IPS-15b (cell line): ENCODE measurements at regions not wholly inside any gene's neighbourhood (a gene's known extent, or its start where the extent isn't known, plus 50 kb on each side); places are given as distances from the start of the nearest gene placed in this dataset.

Source experiments
- H3K27me3 ChIP-seq: one replicate; pipeline ENCODE4 v1.6.1; 2013; ENCODE audit warnings: low read length; ENCODE audit not compliant: control insufficient read depth, insufficient read depth
- H3K36me3 ChIP-seq: one replicate; pipeline ENCODE4 v1.6.1; 2013; ENCODE audit warnings: low read length; ENCODE audit not compliant: control insufficient read depth, insufficient read depth
- H3K4me1 ChIP-seq: one replicate; pipeline ENCODE4 v1.6.1; 2013; ENCODE audit warnings: mild to moderate bottlenecking, low read length; ENCODE audit not compliant: control insufficient read depth, insufficient read depth
- H3K4me3 ChIP-seq: one replicate; pipeline ENCODE4 v1.5.1; 2013; ENCODE audit warnings: low read depth, low read length
- H3K9ac ChIP-seq: one replicate; pipeline ENCODE4 v1.6.1; 2013; ENCODE audit warnings: low read depth, mild to moderate bottlenecking, low read length
- H3K9me3 ChIP-seq: one replicate; pipeline ENCODE4 v1.6.1; 2013; ENCODE audit warnings: mild to moderate bottlenecking, low read length; ENCODE audit not compliant: control insufficient read depth, insufficient read depth

DNA sequence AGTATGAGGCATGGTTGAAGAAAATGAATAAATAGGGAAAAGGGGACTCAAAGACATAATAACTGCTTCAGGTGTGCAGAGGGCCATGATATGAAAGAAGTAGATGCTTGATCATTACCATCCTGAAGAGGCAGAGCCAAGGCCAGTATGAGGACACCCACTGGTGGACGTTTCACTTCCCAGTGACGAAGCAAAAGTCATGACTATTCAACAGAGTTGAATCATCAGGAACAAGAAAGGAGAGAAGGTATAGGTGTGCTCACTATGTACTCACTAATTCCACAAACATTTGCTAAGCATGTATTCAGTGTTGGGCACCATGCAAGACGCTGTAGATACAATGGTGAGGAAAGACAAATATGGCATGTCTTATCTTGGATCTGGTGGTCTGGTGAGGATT, 319.2 kb upstream of the RUNX1 start:
- Histone ChIP-seq H3K9ac (no peak overlapping the region), H3K4me3 (no peak overlapping the region), H3K36me3 (no peaks in the 10 kb centered on the region), H3K9me3 (no peaks in the 10 kb centered on the region), H3K4me1 (peaks cover 5% of the 10 kb centered on the region), H3K27me3 (no peaks in the 10 kb centered on the region)

GRCh38 chr21:35367553-35367952, 318.5 kb upstream of the RUNX1 start:
- Histone ChIP-seq H3K9ac (no peak overlapping the region), H3K27me3 (no peaks in the 10 kb centered on the region), H3K4me1 (peaks cover 5% of the 10 kb centered on the region), H3K36me3 (no peaks in the 10 kb centered on the region), H3K9me3 (no peaks in the 10 kb centered on the region), H3K4me3 (no peak overlapping the region)

DNA sequence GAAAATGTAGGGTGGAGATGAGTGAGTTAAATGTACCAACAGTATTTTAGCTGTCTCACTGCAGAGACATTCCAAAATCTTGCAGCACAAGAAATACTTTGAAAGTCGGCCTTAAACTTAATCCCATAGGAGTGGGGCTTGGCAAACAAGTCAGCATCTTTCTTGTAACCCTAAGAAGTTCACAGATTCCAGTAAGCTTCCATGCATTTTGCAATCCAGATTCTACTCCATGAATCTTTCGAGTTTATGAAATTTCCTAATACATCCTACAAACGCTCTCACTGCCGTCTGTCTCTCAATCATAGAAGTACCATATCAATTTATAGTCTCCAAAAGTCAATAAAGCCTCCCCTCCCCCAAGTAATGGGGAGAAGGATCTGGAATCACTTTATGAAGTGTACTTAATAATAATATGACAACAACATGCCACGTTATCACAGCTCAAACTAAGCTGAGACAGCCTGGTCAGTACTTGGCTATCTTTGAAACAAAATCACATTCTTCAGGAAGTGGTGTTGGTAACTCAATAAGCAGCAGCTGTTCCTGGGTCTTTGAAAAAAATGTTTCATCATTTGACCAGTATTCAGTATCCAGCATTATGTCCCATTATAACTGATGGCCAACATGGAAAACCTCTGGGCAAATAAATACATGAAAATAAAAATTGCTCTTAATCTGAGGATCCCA, 317.4 kb upstream of the RUNX1 start:
- no peaks in the 10 kb centered on the region for H3K27me3 ChIP-seq
- H3K4me1 ChIP-seq, result peaks cover 5% of the 10 kb centered on the region
- H3K4me3 ChIP-seq, result no peak overlapping the region
- no peak overlapping the region for H3K9ac ChIP-seq
- no peaks in the 10 kb centered on the region for H3K36me3 ChIP-seq
- no peaks in the 10 kb centered on the region for H3K9me3 ChIP-seq

- Histone ChIP-seq H3K9me3 (no peaks in the 10 kb centered on the region), H3K4me3 (no peak overlapping the region), H3K36me3 (no peaks in the 10 kb centered on the region), H3K27me3 (no peaks in the 10 kb centered on the region), H3K9ac (no peak overlapping the region), H3K4me1 (peaks cover 5% of the 10 kb centered on the region)
Observed at GRCh38 chr21:35363458-35363857, 314.4 kb upstream of the RUNX1 start.

GRCh38 chr21:35361988-35362387, 312.9 kb upstream of the RUNX1 start:
- no peak overlapping the region for H3K4me3 ChIP-seq
- H3K9me3 ChIP-seq, result no peaks in the 10 kb centered on the region
- no peaks in the 10 kb centered on the region for H3K4me1 ChIP-seq
- no peaks in the 10 kb centered on the region for H3K27me3 ChIP-seq
- H3K36me3 ChIP-seq, result no peaks in the 10 kb centered on the region
- no peak overlapping the region for H3K9ac ChIP-seq

GRCh38 chr21:35360870-35361570, 311.9 kb upstream of the RUNX1 start:
- no peaks in the 10 kb centered on the region for H3K9me3 ChIP-seq
- H3K4me1 ChIP-seq, result no peaks in the 10 kb centered on the region
- no peaks in the 10 kb centered on the region for H3K27me3 ChIP-seq
- no peaks in the 10 kb centered on the region for H3K36me3 ChIP-seq
- H3K9ac ChIP-seq, result no peak overlapping the region
- no peak overlapping the region for H3K4me3 ChIP-seq

GRCh38 chr21:35359076-35359475, 310.0 kb upstream of the RUNX1 start:
- Histone ChIP-seq H3K4me3 (no peak overlapping the region), H3K4me1 (no peaks in the 10 kb centered on the region), H3K9ac (no peak overlapping the region), H3K9me3 (no peaks in the 10 kb centered on the region), H3K27me3 (no peaks in the 10 kb centered on the region), H3K36me3 (no peaks in the 10 kb centered on the region)

- Histone ChIP-seq H3K4me1 (no peaks in the 10 kb centered on the region), H3K27me3 (no peaks in the 10 kb centered on the region), H3K9me3 (no peaks in the 10 kb centered on the region), H3K4me3 (no peak overlapping the region), H3K36me3 (no peaks in the 10 kb centered on the region), H3K9ac (no peak overlapping the region)
Observed at GRCh38 chr21:35358008-35358407, 308.9 kb upstream of the RUNX1 start.

DNA sequence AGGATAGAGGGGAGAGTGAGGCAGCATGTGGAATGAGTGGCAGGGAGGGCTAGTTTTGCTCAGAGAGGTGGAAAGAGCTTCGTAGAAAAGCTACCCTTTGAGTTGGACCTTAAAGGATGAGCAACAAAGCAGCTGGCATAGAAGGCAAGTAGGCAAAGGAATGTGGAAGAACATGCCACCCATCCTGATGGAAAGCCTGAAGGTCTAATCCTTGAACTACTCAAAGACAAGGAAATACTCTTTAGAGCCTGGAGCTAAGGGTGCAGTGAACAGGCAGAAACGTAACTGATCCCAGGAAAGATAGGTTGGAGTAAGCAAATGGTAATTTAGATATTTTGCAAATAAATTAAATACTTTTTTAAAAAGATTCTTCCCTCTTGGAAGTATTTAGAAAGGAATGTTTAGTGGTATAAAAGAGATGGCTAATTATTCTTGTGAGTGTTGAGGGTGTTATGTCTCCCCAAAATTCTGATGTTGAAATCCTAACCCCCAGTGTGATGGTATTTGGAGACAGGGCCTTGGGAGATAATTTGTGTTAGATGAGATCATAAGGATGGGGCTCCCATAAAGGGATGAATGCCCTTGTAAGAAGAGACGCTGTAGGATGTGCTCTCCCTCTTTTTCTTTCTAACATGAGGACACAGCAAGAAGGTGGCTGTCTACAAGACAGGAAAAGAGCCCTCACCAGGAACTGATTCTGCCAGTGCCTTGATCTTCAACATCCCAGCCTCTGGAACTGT, 308.1 kb upstream of the RUNX1 start:
- no peak overlapping the region for H3K9ac ChIP-seq
- H3K4me3 ChIP-seq, result no peak overlapping the region
- no peaks in the 10 kb centered on the region for H3K27me3 ChIP-seq
- H3K4me1 ChIP-seq, result no peaks in the 10 kb centered on the region
- no peaks in the 10 kb centered on the region for H3K9me3 ChIP-seq
- H3K36me3 ChIP-seq, result no peaks in the 10 kb centered on the region

DNA sequence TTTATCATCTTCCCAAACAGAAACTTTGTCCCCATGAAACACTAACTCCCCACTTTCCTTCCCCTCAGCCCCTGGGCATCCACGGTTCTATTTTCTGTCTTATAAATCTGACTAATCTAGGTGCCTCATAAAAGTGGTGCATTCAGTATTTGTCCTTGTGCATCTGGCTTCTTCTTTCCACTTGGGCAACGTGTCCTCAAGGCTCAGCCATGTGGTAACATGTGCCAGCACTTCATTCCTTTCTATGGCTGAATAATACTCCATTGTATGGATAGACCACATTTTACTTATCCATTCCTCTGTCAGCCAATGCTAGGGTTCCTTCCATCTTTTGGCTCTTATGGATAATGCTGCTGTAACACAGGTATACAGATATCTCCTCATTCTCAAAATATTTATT, 305.0 kb upstream of the RUNX1 start:
- Histone ChIP-seq H3K4me3 (no peak overlapping the region), H3K9me3 (no peaks in the 10 kb centered on the region), H3K9ac (no peak overlapping the region), H3K36me3 (no peaks in the 10 kb centered on the region), H3K27me3 (no peaks in the 10 kb centered on the region), H3K4me1 (no peaks in the 10 kb centered on the region)

GRCh38 chr21:35352793-35353192, 303.7 kb upstream of the RUNX1 start:
- no peak overlapping the region for H3K9ac ChIP-seq
- no peaks in the 10 kb centered on the region for H3K9me3 ChIP-seq
- no peaks in the 10 kb centered on the region for H3K36me3 ChIP-seq
- no peak overlapping the region for H3K4me3 ChIP-seq
- H3K4me1 ChIP-seq, result no peaks in the 10 kb centered on the region
- no peaks in the 10 kb centered on the region for H3K27me3 ChIP-seq
